CD14-positive monocyte (primary cell): ENCODE measurements at regions not wholly inside any gene's neighbourhood (a gene's known extent, or its start where the extent isn't known, plus 50 kb on each side); places are given as distances from the start of the nearest gene placed in this dataset.

ENCODE experiments used
- DNase-seq, 3 donors: peaks; one replicate each; pipeline ENCODE4 v3.0.0-alpha.2; 2011 to 2022
- H2AFZ ChIP-seq: 2 replicates; pipeline ENCODE4 v1.6.0; 2012; ENCODE audit warnings: mild to moderate bottlenecking, low read depth, low read length, inconsistent platforms; ENCODE audit not compliant: insufficient read depth, poor library complexity, severe bottlenecking
- H3K27ac ChIP-seq, 2 donors: 1 replicate in 1 of 2; 2 replicates in 1 of 2; pipeline ENCODE4 v1.5.1; 2012 to 2013; ENCODE audit warnings: low read length in 2 of 2, control low read depth in 1 of 2, inconsistent platforms in 1 of 2, low read depth in 1 of 2, mild to moderate bottlenecking in 1 of 2
- H3K27me3 ChIP-seq, 2 donors: one replicate each; pipeline versions ENCODE4 v1.6.0 to v1.6.1; 2011 to 2013; ENCODE audit warnings: low read length in 2 of 2; ENCODE audit not compliant: control insufficient read depth in 2 of 2, insufficient read depth in 2 of 2
- H3K36me3 ChIP-seq, 2 donors: replicated peaks in 1 of 2; 1 replicate in 1 of 2; 2 replicates in 1 of 2; pipeline versions ENCODE4 v1.5.1 to v1.6.1; 2012 to 2013; ENCODE audit warnings: low read length in 2 of 2, control low read depth in 1 of 2, inconsistent platforms in 1 of 2, mild to moderate bottlenecking in 1 of 2; ENCODE audit not compliant: insufficient read depth in 2 of 2, control insufficient read depth in 1 of 2
- H3K4me1 ChIP-seq, 2 donors: 1 replicate in 1 of 2; 2 replicates in 1 of 2; pipeline versions ENCODE4 v1.5.1 to v1.6.1; 2012 to 2013; ENCODE audit warnings: low read length in 2 of 2, control low read depth in 1 of 2, inconsistent platforms in 1 of 2, mild to moderate bottlenecking in 1 of 2, moderate library complexity in 1 of 2; ENCODE audit not compliant: insufficient read depth in 2 of 2, control insufficient read depth in 1 of 2
- H3K4me2 ChIP-seq: replicated peaks from 2 replicates; pipeline ENCODE3; 2012; ENCODE audit warnings: low read length, moderate library complexity, mild to moderate bottlenecking; ENCODE audit not compliant: poor library complexity, severe bottlenecking; ENCODE audit errors: extremely low read depth
- H3K4me3 ChIP-seq, 3 experiments: fragments of 200-600 bp in 1 of 3; sonication (generic) in 1 of 3; replicated peaks in 1 of 3; 1 replicate in 2 of 3; 2 replicates in 1 of 3; pipeline ENCODE4 v1.5.1; 2011 to 2013; ENCODE audit warnings: low read length in 3 of 3, mild to moderate bottlenecking in 3 of 3, control low read depth in 2 of 3, low read depth in 2 of 3, inconsistent platforms in 1 of 3, moderate library complexity in 1 of 3
- H3K79me2 ChIP-seq: 2 replicates; pipeline ENCODE4 v1.6.0; 2012; ENCODE audit warnings: mild to moderate bottlenecking, control low read depth, inconsistent platforms, low read length, moderate library complexity; ENCODE audit not compliant: insufficient read depth
- H3K9ac ChIP-seq: 2 replicates; pipeline ENCODE4 v1.6.0; 2017; ENCODE audit warnings: low read length, mild to moderate bottlenecking; ENCODE audit not compliant: insufficient read depth, poor library complexity, severe bottlenecking
- H3K9me3 ChIP-seq, 2 donors: replicated peaks in 1 of 2; 1 replicate in 1 of 2; 2 replicates in 1 of 2; pipeline versions ENCODE4 v1.5.1 to v1.6.1; 2012 to 2013; ENCODE audit warnings: low read length in 2 of 2, control low read depth in 1 of 2; ENCODE audit not compliant: control insufficient read depth in 1 of 2, insufficient read depth in 1 of 2
- H4K20me1 ChIP-seq: 2 replicates; pipeline ENCODE4 v1.6.0; 2012; ENCODE audit warnings: mild to moderate bottlenecking, low read length, control low read depth, moderate library complexity; ENCODE audit not compliant: insufficient read depth
- H3K27ac Mint-ChIP-seq, 7 donors: one replicate each; pipeline ENCODE4 v1.8.0; 2020; ENCODE audit warnings: mild to moderate bottlenecking in 7 of 7, mixed read lengths in 7 of 7, moderate library complexity in 6 of 7, inconsistent platforms in 2 of 7
- H3K27me3 Mint-ChIP-seq, 3 donors: one replicate each; pipeline ENCODE4 v1.8.0; 2021 to 2022; ENCODE audit warnings: low read depth in 3 of 3, mild to moderate bottlenecking in 3 of 3, mixed read lengths in 3 of 3, moderate library complexity in 3 of 3, inconsistent platforms in 1 of 3
- H3K36me3 Mint-ChIP-seq, 2 donors: one replicate each; pipeline ENCODE4 v1.8.0; 2020; ENCODE audit warnings: mixed read lengths in 2 of 2, inconsistent platforms in 1 of 2, mild to moderate bottlenecking in 1 of 2
- H3K4me1 Mint-ChIP-seq: one replicate; pipeline ENCODE4 v1.8.0; 2020; ENCODE audit warnings: mild to moderate bottlenecking, mixed read lengths
- H3K4me3 Mint-ChIP-seq, 2 donors: one replicate each; pipeline ENCODE4 v1.8.0; 2020; ENCODE audit warnings: mild to moderate bottlenecking in 2 of 2, mixed read lengths in 2 of 2, moderate library complexity in 1 of 2
- H3K9me3 Mint-ChIP-seq, 7 donors: one replicate each; pipeline ENCODE4 v1.8.0; 2020 to 2022; ENCODE audit warnings: mixed read lengths in 7 of 7, mild to moderate bottlenecking in 6 of 7, moderate library complexity in 6 of 7, inconsistent platforms in 2 of 7
- CTCF ChIP-seq: fragments of 200-600 bp; IDR thresholded peaks from one replicate; pipeline ENCODE4 v1.8.0; 2022; ENCODE audit warnings: antibody characterized with exemption, mild to moderate bottlenecking
- WGBS: methylation state at CpG from one replicate; pipeline ENCODE4 v1.1.5; 2013; ENCODE audit warnings: missing lambda C conversion rate; ENCODE audit not compliant: insufficient coverage; 5-methylcytosine and 5-hydroxymethylcytosine counted together
- intact Hi-C, 2 donors: fragments of 100-400 bp; cut with micrococcal nuclease; formaldehyde crosslinking; loops; one replicate each; pipeline versions ENCODE4 v1.15.0 to v1.15.1; 2023

GRCh38 chr1:192747943-192748342 lies 60.9 kb upstream of the RGS2 start:
- DNase-seq: peak; percentile 2 to 46 (median 33)
- H3K27ac ChIP-seq: no peak overlapping the region
- H3K27ac Mint-ChIP-seq: no peak overlapping the region
- peaks cover 7 to 9% of the 10 kb centered on the region in 2 donors for H3K9me3 ChIP-seq
- no peaks in the 10 kb centered on the region for H4K20me1 ChIP-seq
- TF ChIP-seq CTCF: no peak
- no peaks in the 10 kb centered on the region for H3K4me1 ChIP-seq
- H3K36me3 Mint-ChIP-seq: no peaks in the 10 kb centered on the region
- no peaks in the 10 kb centered on the region for H3K4me1 Mint-ChIP-seq
- H3K4me2 ChIP-seq: no peak overlapping the region
- no peak overlapping the region for H3K9ac ChIP-seq
- H2AFZ ChIP-seq: no peak overlapping the region
- WGBS: no CpG with 5 or more reads among the region's 3 CpGs
- intact Hi-C loops: no loop called here
- peaks cover 0 to 1% (median 0%) of the 10 kb centered on the region in 3 donors for H3K27me3 Mint-ChIP-seq
- H3K36me3 ChIP-seq: no peaks in the 10 kb centered on the region
- no peaks in the 10 kb centered on the region for H3K79me2 ChIP-seq
- H3K4me3 Mint-ChIP-seq: no peak overlapping the region
- H3K4me3 ChIP-seq: no peak overlapping the region
- peaks cover 4 to 15% (median 5%) of the 10 kb centered on the region in 7 donors for H3K9me3 Mint-ChIP-seq
- no peaks in the 10 kb centered on the region for H3K27me3 ChIP-seq

- H3K4me1 ChIP-seq: no peaks in the 10 kb centered on the region
- H3K36me3 Mint-ChIP-seq: no peaks in the 10 kb centered on the region
- H2AFZ ChIP-seq: no peak overlapping the region
- H3K27me3 ChIP-seq: no peaks in the 10 kb centered on the region
- no peaks in the 10 kb centered on the region for H3K79me2 ChIP-seq
- H3K9me3 Mint-ChIP-seq: peaks cover 4 to 15% (median 5%) of the 10 kb centered on the region in 7 donors
- H3K36me3 ChIP-seq: no peaks in the 10 kb centered on the region
- peaks cover 0 to 2% (median 0%) of the 10 kb centered on the region in 3 donors for H3K27me3 Mint-ChIP-seq
- H3K9ac ChIP-seq: no peak overlapping the region
- H4K20me1 ChIP-seq: no peaks in the 10 kb centered on the region
- H3K4me3 Mint-ChIP-seq: no peak overlapping the region
- H3K4me1 Mint-ChIP-seq: no peaks in the 10 kb centered on the region
- no peak overlapping the region for H3K4me3 ChIP-seq
- TF ChIP-seq CTCF: no peak
- H3K9me3 ChIP-seq: peaks cover 7 to 9% of the 10 kb centered on the region in 2 donors
- no peak overlapping the region for H3K27ac Mint-ChIP-seq
- intact Hi-C loops: no loop called here
- no peak overlapping the region for H3K4me2 ChIP-seq
- no peak for DNase-seq
- H3K27ac ChIP-seq: no peak overlapping the region
These were observed 59.5 kb upstream of the RGS2 start for GRCh38 chr1:192749349-192749748.
